ENCODE measurements at regions not wholly inside any gene's neighbourhood (a gene's known extent, or its start where the extent isn't known, plus 50 kb on each side); places are given as distances from the start of the nearest gene placed in this dataset.

DNA sequence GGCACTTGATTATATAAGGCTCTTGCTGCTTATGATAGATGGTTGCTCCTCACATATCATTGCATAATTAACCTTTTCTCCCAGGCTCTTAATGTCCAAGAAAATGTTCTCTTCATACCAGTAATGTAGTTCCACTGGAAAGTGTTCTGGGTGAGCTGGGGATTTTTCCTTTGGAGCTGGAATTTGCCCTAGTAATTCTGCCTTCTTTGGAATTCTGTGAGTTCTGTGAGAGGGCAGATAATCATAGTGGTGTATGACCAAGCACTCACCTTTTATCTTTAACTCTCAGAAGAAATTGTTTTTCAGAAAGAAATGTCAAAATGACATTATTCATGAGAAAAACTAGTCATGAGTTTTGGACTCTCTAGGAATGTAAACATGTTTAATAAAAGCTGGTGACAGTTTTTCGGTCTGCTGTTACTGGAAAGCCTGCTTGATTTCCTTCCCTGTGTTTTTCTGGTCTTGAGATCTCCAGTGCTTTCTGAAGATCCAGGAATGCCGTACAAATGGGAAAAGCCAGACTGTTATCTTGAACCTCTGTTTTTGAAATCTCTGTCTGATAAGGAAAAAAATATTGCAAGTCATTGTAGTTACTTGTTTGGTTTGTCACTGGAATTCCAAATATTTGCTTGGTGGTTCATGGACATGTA is 148.3 kb upstream of the PRPS1L1 start:
- H3K9ac ChIP-seq (ENCODE audit: insufficient read depth, low read depth, low read length): no peak overlapping the region
- in situ Hi-C loops (cut with HindIII; ENCODE audit: extremely low pct_ligation_motif_present, low pct_unique_long_range_greater_than_20kb) (no loop called here), intact Hi-C loops (cut with micrococcal nuclease; ENCODE audit: unreplicated experiment) (no loop called here)
- no peak overlapping the region for H3K4me2 ChIP-seq (ENCODE audit: low read depth, low read length)
- no peaks in the 10 kb centered on the region for H3K27me3 ChIP-seq (ENCODE audit: control insufficient read depth in 1 of 2, insufficient read depth in 2 of 2, low read length in 2 of 2)
- no peak overlapping the region for H2AFZ ChIP-seq (ENCODE audit: low read length)
- DNase-seq (ENCODE audit: low spot score): peak; percentile 22
- no peak overlapping the region for H3K27ac ChIP-seq (ENCODE audit: extremely low read length, insufficient read depth, low read length)
- POLR2A ChIA-PET: no interaction called here
- no TSS peak for BruUV-seq (replicated peaks)
- H3K9me3 ChIP-seq (ENCODE audit: low read length): no peaks in the 10 kb centered on the region
- H3K36me3 ChIP-seq (replicated peaks in 1 of 2; ENCODE audit: control insufficient read depth in 1 of 2, insufficient read depth in 2 of 2, low read length in 2 of 2): no peaks in the 10 kb centered on the region
- H3K79me2 ChIP-seq (ENCODE audit: insufficient read depth, low read length): no peaks in the 10 kb centered on the region
- CTCF ChIA-PET (ENCODE audit: low intra/inter-chr PET ratio, low total read pairs): no interaction called here
- ATAC-seq: no peak
- FAIRE-seq: no peak
- peak; percentile 87 for TF ChIP-seq NFE2L2 (IDR thresholded peaks at IDR 0.05; ENCODE audit: low read length)
- peak; percentile 44; the same call in 1 of the 2 replicates for TF ChIP-seq BCL6 (CRISPR knock-in tag; IDR thresholded peaks at IDR 0.05)
- TF ChIP-seq BRF2 (CRISPR knock-in tag; IDR thresholded peaks at IDR 0.05): no peak
- TF ChIP-seq NR2C2 (CRISPR knock-in tag; IDR thresholded peaks at IDR 0.05; ENCODE audit: borderline replicate concordance): no peak
- TF ChIP-seq SOX13 (IDR thresholded peaks at IDR 0.05): no peak
- TF ChIP-seq SOX13 (CRISPR knock-in tag; conservative IDR thresholded peaks at IDR 0.05 in 1 of 2, IDR thresholded peaks at IDR 0.05 in 1 of 2): peak in 1 of 2 experiments; percentile 31; a peak in 1 of 4 replicates
- H3K4me1 ChIP-seq (ENCODE audit: insufficient read depth, low read length): peaks cover 20% of the 10 kb centered on the region
- 3% methylated on average over 2 of the region's 2 CpGs for WGBS (ENCODE audit: low lambda C conversion rate)
- H3K4me3 ChIP-seq (replicated peaks in 1 of 3; ENCODE audit: insufficient read depth in 1 of 3, low read depth in 2 of 3, low read length in 3 of 3): no peak overlapping the region
- H4K20me1 ChIP-seq (ENCODE audit: insufficient read depth, low read length): no peaks in the 10 kb centered on the region

DNA sequence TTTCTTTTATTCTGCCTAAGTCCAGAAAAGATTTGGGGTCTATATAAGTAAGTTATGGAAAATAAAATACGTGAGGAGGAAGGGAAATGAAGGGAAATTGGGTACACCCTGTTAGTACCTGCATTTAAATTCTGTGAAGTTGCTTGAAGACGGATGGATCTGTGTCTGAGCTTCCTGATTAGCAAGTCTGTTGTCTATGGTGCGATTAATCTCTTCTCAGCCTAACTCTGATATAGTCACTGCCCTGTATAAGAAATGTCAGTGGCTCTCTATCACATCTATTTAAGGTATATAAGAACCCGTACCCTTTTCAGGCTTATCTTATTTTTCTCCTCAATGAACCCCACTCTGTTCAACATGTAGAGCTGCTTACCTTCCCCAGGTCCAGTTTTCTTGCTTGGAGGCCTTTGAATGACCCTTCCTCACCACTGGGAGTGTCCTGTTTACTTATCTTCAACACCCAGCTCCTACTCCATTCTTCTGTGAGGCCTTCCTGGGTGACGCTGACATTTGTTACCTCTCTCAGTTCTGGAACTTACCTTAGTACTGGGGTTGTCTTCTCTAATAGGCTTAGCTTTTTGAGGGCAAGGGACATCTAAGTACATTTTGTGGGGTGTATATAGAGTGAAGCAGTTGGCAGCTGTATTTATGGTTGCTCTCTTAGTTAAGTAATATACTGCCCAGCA is 149.6 kb upstream of the PRPS1L1 start:
- Histone ChIP-seq H3K79me2 (ENCODE audit: insufficient read depth, low read length) (no peaks in the 10 kb centered on the region), H2AFZ (ENCODE audit: low read length) (no peak overlapping the region), H3K4me3 (replicated peaks in 1 of 3; ENCODE audit: insufficient read depth in 1 of 3, low read depth in 2 of 3, low read length in 3 of 3) (no peak overlapping the region), H3K4me1 (ENCODE audit: insufficient read depth, low read length) (peaks cover 20% of the 10 kb centered on the region), H3K27me3 (ENCODE audit: control insufficient read depth in 1 of 2, insufficient read depth in 2 of 2, low read length in 2 of 2) (0 out of 5 replicates have a peak, but pooled peaks cover 0 to 1% of the 10 kb centered on the region in 2 experiments), H4K20me1 (ENCODE audit: insufficient read depth, low read length) (no peaks in the 10 kb centered on the region), H3K9me3 (ENCODE audit: low read length) (no peaks in the 10 kb centered on the region), H3K4me2 (ENCODE audit: low read depth, low read length) (no peak overlapping the region), H3K27ac (ENCODE audit: extremely low read length, insufficient read depth, low read length) (no peak overlapping the region), H3K9ac (ENCODE audit: insufficient read depth, low read depth, low read length) (no peak overlapping the region), H3K36me3 (replicated peaks in 1 of 2; ENCODE audit: control insufficient read depth in 1 of 2, insufficient read depth in 2 of 2, low read length in 2 of 2) (no peaks in the 10 kb centered on the region)
- ChIA-PET POLR2A (no interaction called here), CTCF (ENCODE audit: low intra/inter-chr PET ratio, low total read pairs) (no interaction called here)
- DNase-seq (ENCODE audit: low spot score) (no peak), ATAC-seq (no peak; the same call in 2 of the 3 replicates), FAIRE-seq (no peak)
- BruUV-seq (replicated peaks): no TSS peak
- in situ Hi-C loops (cut with HindIII; ENCODE audit: extremely low pct_ligation_motif_present, low pct_unique_long_range_greater_than_20kb): no loop called here
- 31% methylated on average over 5 of the region's 5 CpGs for WGBS (ENCODE audit: low lambda C conversion rate)
- intact Hi-C loops (cut with micrococcal nuclease; ENCODE audit: unreplicated experiment): no loop called here
- TF ChIP-seq GTF2F1 (IDR thresholded peaks at IDR 0.05; ENCODE audit: low read length) (no peak), SALL2 (CRISPR knock-in tag; IDR thresholded peaks at IDR 0.05) (no peak), ZNF589 (CRISPR knock-in tag; conservative IDR thresholded peaks at IDR 0.05) (no peak), IRF1 (CRISPR knock-in tag; IDR thresholded peaks at IDR 0.05; ENCODE audit: low read depth) (no peak)
- TF ChIP-seq, protein P1, sequence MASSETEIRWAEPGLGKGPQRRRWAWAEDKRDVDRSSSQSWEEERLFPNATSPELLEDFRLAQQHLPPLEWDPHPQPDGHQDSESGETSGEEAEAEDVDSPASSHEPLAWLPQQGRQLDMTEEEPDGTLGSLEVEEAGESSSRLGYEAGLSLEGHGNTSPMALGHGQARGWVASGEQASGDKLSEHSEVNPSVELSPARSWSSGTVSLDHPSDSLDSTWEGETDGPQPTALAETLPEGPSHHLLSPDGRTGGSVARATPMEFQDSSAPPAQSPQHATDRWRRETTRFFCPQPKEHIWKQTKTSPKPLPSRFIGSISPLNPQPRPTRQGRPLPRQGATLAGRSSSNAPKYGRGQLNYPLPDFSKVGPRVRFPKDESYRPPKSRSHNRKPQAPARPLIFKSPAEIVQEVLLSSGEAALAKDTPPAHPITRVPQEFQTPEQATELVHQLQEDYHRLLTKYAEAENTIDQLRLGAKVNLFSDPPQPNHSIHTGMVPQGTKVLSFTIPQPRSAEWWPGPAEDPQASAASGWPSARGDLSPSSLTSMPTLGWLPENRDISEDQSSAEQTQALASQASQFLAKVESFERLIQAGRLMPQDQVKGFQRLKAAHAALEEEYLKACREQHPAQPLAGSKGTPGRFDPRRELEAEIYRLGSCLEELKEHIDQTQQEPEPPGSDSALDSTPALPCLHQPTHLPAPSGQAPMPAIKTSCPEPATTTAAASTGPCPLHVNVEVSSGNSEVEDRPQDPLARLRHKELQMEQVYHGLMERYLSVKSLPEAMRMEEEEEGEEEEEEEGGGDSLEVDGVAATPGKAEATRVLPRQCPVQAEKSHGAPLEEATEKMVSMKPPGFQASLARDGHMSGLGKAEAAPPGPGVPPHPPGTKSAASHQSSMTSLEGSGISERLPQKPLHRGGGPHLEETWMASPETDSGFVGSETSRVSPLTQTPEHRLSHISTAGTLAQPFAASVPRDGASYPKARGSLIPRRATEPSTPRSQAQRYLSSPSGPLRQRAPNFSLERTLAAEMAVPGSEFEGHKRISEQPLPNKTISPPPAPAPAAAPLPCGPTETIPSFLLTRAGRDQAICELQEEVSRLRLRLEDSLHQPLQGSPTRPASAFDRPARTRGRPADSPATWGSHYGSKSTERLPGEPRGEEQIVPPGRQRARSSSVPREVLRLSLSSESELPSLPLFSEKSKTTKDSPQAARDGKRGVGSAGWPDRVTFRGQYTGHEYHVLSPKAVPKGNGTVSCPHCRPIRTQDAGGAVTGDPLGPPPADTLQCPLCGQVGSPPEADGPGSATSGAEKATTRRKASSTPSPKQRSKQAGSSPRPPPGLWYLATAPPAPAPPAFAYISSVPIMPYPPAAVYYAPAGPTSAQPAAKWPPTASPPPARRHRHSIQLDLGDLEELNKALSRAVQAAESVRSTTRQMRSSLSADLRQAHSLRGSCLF (CRISPR knock-in tag; IDR thresholded peaks at IDR 0.05; ENCODE audit: borderline replicate concordance): no peak
